Medulla oblongata (tissue), 1 donor: ENCODE measurements at regions not wholly inside any gene's neighbourhood (a gene's known extent, or its start where the extent isn't known, plus 50 kb on each side); places are given as distances from the start of the nearest gene placed in this dataset.
"Not testable (repeated sequence)": the region's sequence is repeated elsewhere in the genome, so short reads cannot be mapped to it uniquely, and the experiment has no call there.

ENCODE experiments used
- DNase-seq: peaks from one replicate; pipeline ENCODE4 v3.0.0-alpha.2; 2015; ENCODE audit errors: extremely low spot score

- DNase-seq: no peak
These were observed 328.3 kb downstream of the SOCS6 start for GRCh38 chr18:70617020-70617763.

DNA sequence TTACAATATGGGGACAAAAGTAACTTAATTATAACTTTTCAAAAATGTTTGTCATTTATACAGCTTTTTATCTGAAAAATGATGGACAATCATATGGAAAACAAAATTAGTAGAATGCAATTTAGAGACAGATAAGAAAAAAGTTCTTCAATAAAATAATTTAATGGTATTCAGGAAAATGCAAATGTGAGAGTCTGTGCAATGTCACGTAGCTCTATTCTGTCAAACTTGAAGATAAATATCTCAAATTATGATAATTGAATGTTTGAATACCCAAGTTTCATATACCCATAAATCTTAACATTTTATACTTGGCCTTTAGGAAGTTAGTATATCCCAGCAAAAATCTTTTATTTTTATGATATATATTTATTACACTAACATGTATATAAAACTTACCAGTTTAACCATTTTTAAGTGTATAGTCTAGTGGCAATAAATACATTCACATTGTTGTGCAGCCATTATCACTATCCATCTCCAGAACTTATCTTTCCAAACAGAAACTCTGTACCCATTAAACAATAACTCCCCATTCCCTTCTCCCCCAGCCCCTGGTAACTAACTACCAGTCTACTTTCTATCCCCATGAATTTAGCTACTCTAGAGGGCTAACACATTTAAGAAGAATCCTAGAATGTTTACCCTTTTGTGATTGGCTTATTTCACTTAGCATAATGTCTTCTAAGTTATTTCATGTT is 311.5 kb downstream of the SOCS6 start:
- no peak for DNase-seq

DNA sequence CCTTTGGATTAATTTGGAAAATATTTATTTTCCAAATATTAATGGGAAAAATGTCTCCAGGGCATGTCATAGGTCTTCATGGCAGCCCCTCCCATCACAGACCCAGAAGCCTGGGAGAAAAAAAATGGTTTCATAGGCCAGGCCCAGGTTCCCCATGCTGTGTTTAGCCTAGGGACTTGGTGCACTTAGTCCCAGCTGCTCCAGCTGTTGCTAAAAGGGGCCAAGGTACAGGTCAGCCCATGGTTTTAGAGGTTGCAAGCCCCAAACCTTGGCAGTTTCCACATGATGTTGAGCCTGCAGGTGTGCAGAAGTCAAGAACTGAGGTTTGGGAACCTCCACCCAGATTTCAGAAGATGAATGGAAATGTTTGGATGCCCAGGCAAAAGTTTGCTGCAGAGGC is 309.6 kb downstream of the SOCS6 start:
- no peak for DNase-seq

GRCh38 chr18:70582981-70583380 is 294.1 kb downstream of the SOCS6 start:
- DNase-seq: no peak

DNA sequence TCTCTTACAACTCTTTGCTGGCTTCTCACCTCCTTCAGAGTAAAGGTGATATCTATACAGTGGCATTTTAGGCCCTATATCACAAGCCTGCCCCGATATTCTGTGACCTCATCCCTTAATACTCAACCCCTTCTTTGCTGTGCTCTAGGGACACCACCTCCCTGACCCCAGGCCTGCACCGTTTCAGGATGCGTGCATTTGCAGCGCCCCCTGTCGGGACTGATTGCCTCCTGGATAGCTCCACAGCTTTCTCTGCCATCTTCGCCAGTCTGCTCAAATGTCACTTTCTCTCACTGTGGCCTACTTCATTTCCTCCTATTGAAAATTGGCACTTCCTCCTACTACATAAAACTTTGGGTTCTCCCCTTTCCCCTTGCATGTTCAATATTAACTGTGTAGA is 289.6 kb downstream of the SOCS6 start:
- DNase-seq: no peak

DNA sequence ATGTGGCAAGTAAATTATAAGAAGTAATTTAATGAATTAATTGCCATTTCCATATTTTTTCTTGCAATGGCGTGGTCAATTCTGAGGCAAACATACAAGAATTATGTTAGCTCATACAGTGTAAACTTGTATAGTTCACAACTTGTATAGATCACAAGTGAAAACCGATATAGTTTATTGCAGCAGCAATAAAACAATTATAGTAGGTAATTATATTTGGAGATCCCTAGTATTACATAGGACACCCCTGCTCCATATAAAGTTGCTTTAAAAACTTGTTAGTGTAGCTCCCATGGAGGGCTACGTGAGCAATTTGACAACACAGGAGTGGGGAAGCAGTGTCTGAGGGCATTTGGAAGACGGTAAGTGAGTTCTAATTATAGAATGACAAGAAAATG is 288.2 kb downstream of the SOCS6 start:
- no peak for DNase-seq

DNA sequence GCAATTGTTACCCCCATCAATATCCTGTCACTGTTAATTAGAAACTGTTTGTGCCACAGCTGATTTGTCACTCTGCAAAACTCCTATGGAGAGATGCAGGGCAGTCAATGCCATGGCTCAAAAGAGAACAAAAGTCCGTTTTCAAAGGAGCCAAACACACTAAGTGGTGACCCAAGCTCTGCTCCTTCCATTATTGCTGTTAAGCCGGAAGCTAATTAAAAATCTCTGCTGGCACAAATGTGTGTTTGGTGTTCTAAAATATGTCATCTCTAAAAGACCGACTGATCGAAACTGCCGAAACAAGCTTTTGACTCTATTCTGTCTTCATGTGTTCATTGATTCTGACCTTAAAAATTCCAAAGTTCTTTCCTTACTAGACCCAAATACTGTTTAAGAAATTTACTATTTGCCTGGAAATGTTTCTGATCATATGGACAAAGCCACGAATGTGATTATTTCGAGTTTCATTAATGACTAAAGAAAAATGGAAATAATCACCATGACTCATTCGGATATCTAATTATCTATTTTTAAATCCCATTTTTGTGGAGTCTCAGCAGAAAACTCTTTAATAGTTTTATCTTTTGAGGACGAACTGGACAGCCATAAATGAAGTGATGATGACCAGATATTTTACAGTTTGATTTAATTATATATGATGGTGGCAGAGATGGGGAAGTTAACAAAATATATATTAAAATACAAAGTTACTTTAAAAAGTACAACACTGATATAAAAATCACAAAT is 287.6 kb downstream of the SOCS6 start:
- DNase-seq: no peak

GRCh38 chr18:70574951-70575350 is 286.1 kb downstream of the SOCS6 start:
- DNase-seq: not testable (repeated sequence)

DNA sequence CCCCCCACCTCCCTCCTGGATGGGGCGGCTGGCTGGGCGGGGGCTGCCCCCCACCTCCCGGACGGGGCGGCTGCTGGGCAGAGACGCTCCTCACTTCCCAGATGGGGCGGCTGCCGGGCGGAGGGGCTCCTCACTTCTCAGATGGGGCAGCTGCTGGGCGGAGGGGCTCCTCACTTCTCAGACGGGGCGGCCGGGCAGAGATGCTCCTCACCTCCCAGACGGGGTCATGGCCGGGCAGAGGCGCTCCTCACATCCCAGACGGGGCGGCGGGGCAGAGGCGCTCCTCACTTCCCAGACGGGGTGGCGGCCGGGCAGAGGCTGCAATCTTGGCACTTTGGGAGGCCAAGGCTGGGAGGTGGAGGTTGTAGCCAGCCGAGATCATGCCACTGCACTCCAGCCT is 280.8 kb downstream of the SOCS6 start:
- DNase-seq: not testable (repeated sequence)

- DNase-seq: no peak
These were observed 270.6 kb downstream of the SOCS6 start for GRCh38 chr18:70559446-70559845.

DNA sequence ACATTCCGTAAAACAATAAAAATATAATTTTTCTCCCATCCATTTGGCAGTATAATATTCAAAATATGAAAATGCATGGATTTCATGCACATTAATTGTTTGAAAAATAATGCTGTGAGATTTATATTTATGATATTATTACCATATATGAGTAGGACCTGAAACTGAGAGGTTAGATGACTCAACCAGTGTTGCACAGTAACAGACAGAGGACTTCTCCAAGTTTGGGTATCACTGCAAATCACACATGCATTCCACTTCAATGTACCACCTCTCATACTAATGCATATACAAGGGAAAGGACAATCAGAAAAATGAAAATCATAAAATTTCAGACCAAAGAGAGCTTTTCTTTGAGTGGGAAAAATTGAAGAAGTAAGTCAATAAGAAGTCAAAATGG is 269.5 kb downstream of the SOCS6 start:
- DNase-seq: no peak

GRCh38 chr18:70554854-70555445 is 266.1 kb downstream of the SOCS6 start:
- DNase-seq: no peak

- DNase-seq: no peak
These were observed 265.1 kb downstream of the SOCS6 start for GRCh38 chr18:70553936-70554260.

DNA sequence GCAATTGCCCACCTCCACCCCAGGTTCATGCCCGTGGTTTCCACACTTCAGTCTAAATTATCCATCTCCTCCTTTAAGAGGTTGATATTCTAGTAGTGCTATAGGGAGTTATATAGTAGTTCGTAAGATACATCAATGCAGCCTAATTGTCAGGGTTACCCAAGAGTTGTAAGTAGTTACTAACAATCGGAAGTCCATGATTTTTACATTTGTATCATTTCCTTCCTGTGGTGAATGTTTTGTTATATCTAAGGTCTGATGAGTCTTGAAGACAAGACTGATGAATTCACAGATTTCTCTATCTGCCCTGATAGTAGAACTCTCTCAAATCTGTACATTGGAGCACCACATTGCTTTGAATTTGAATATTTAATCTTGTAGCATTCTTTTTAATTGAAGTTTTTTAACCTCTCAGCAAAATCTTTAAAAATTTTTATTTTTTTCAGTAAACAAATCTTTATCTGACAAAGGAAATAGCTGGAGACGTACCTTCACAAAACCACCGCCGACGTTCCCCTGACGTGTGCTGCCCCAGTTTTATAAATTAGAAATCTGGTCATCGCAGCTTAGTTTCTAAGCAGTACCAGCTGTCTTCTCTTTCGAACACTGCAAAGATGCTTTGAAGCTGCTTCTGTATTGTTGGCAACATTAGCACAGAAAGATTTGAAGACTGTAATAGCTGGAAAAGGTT is 264.5 kb downstream of the SOCS6 start:
- DNase-seq: no peak

- DNase-seq: no peak
These were observed 247.7 kb downstream of the SOCS6 start for GRCh38 chr18:70536370-70537062.

DNA sequence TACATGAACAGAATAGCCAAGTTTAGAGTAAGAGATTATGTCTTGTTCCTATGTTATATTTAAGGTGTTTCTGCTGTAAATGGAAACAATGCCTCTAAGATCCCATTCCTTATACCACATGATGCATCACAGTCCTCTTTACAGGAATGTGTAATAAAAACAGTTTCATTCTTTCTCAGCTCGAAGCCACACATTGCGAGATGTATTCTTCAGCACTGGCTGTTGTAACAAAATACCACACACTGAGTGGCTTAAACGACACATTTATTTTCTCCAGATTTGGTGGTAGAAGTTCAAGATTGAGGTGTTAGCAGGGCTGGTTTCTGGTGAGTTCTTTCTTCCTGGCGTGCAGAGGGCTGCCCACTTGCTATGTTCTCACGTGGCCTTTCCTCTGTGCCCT is 246.2 kb downstream of the SOCS6 start:
- DNase-seq: no peak

GRCh38 chr18:70525322-70525721 is 236.5 kb downstream of the SOCS6 start:
- DNase-seq: not testable (repeated sequence)

DNA sequence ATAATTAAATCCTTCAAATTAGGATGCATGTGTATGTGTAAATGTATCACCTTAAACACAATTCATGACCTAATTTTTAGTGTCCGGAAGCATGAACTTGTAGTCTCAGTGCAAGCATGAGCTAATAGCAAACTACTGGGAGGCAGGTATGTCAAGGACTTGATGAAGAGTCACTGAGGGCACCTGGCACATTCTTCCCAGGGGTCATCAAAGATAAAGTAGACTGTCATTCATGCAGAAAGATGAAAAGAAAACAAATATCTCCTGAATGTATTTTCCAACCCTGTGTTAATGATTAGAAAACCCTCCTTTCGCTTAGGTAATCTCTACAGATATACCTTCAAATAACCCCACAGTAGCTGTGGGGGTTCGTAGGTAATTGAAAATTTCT is 234.9 kb downstream of the SOCS6 start:
- no peak for DNase-seq

- no peak for DNase-seq
These were observed 234.4 kb downstream of the SOCS6 start for GRCh38 chr18:70523035-70523791.

GRCh38 chr18:70522183-70522680 is 233.4 kb downstream of the SOCS6 start:
- no peak for DNase-seq
